Trophoblast cell (in vitro differentiated cells and primary cell): ENCODE measurements at regions not wholly inside any gene's neighbourhood (a gene's known extent, or its start where the extent isn't known, plus 50 kb on each side); places are given as distances from the start of the nearest gene placed in this dataset.

Experiments used
- DNase-seq, 2 donors: peaks; one replicate each; pipeline ENCODE4 v3.0.0-alpha.2; 2016
- H2AFZ ChIP-seq: 2 replicates; pipeline ENCODE4 v1.6.1; 2013; ENCODE audit warnings: low read length, moderate library complexity, mild to moderate bottlenecking; ENCODE audit not compliant: insufficient read depth, poor library complexity
- H2AK5ac ChIP-seq: 2 replicates; pipeline ENCODE4 v1.6.1; 2013; ENCODE audit warnings: mild to moderate bottlenecking, low read length
- H2BK120ac ChIP-seq: 2 replicates; pipeline ENCODE4 v1.6.1; 2013; ENCODE audit warnings: low read length, mild to moderate bottlenecking, moderate library complexity; ENCODE audit not compliant: insufficient read depth, poor library complexity
- H2BK12ac ChIP-seq: 2 replicates; pipeline ENCODE4 v1.6.1; 2013; ENCODE audit warnings: mild to moderate bottlenecking, low read length, moderate library complexity
- H2BK5ac ChIP-seq: 2 replicates; pipeline ENCODE4 v1.6.1; 2013; ENCODE audit warnings: low read length, low read depth, moderate library complexity, mild to moderate bottlenecking; ENCODE audit not compliant: poor library complexity
- H3K14ac ChIP-seq: 2 replicates; pipeline ENCODE4 v1.6.1; 2013; ENCODE audit warnings: mild to moderate bottlenecking, low read length
- H3K18ac ChIP-seq: 2 replicates; pipeline ENCODE4 v1.6.1; 2013; ENCODE audit warnings: mild to moderate bottlenecking, low read length
- H3K23ac ChIP-seq: 2 replicates; pipeline ENCODE4 v1.6.1; 2013; ENCODE audit warnings: low read length
- H3K27ac ChIP-seq: 2 replicates; pipeline ENCODE4 v1.5.1; 2013; ENCODE audit warnings: low read depth, mild to moderate bottlenecking, inconsistent platforms, low read length, moderate library complexity
- H3K27me3 ChIP-seq: 2 replicates; pipeline ENCODE4 v1.6.1; 2013; ENCODE audit warnings: inconsistent platforms, mild to moderate bottlenecking, low read length, moderate library complexity; ENCODE audit not compliant: insufficient read depth
- H3K36me3 ChIP-seq, 2 experiments: 1 replicate in 1 of 2; 2 replicates in 1 of 2; pipeline ENCODE4 v1.6.1; 2013; ENCODE audit warnings: low read length in 2 of 2, mild to moderate bottlenecking in 2 of 2, moderate library complexity in 1 of 2; ENCODE audit not compliant: insufficient read depth in 2 of 2, control insufficient read depth in 1 of 2
- H3K4ac ChIP-seq: 2 replicates; pipeline ENCODE4 v1.6.1; 2013; ENCODE audit warnings: low read depth, mild to moderate bottlenecking, low read length, moderate library complexity
- H3K4me1 ChIP-seq, 2 experiments: 1 replicate in 1 of 2; 2 replicates in 1 of 2; pipeline ENCODE4 v1.6.1; 2013; ENCODE audit warnings: low read length in 2 of 2, mild to moderate bottlenecking in 2 of 2, moderate library complexity in 1 of 2; ENCODE audit not compliant: insufficient read depth in 2 of 2, control insufficient read depth in 1 of 2
- H3K4me2 ChIP-seq: 2 replicates; pipeline ENCODE4 v1.6.1; 2013; ENCODE audit warnings: inconsistent platforms, mild to moderate bottlenecking, low read length, moderate library complexity
- H3K4me3 ChIP-seq: 2 replicates; pipeline ENCODE4 v1.5.1; 2013; ENCODE audit warnings: mild to moderate bottlenecking, low read depth, low read length, inconsistent platforms
- H3K79me1 ChIP-seq: one replicate; pipeline ENCODE4 v1.6.1; 2013; ENCODE audit warnings: low read length
- H3K79me2 ChIP-seq: 2 replicates; pipeline ENCODE4 v1.6.1; 2013; ENCODE audit warnings: low read length, mild to moderate bottlenecking; ENCODE audit not compliant: control insufficient read depth, insufficient read depth, poor library complexity
- H3K9ac ChIP-seq: 2 replicates; pipeline ENCODE4 v1.6.1; 2013; ENCODE audit warnings: mild to moderate bottlenecking, low read length
- H3K9me3 ChIP-seq: 2 replicates; pipeline ENCODE4 v1.6.1; 2013; ENCODE audit warnings: low read depth, mild to moderate bottlenecking, control low read depth, inconsistent platforms, low read length; ENCODE audit not compliant: insufficient read depth
- H4K12ac ChIP-seq: 2 replicates; pipeline ENCODE4 v1.6.1; 2013; ENCODE audit warnings: low read depth, mild to moderate bottlenecking, low read length, moderate library complexity
- H4K8ac ChIP-seq: 2 replicates; pipeline ENCODE4 v1.6.1; 2013; ENCODE audit warnings: low read depth, mild to moderate bottlenecking, low read length, moderate library complexity
- H4K91ac ChIP-seq: one replicate; pipeline ENCODE4 v1.6.1; 2013; ENCODE audit warnings: low read depth, mild to moderate bottlenecking, low read length, moderate library complexity
- whole genome bisulfite sequencing: extraction: QIAGEN DNeasy Blood & Tissue Kit; methylation state at CpG from one replicate; pipeline ENCODE4 v1.1.7; 2013; ENCODE audit warnings: missing lambda C conversion rate; ENCODE audit not compliant: insufficient read length, insufficient coverage; ENCODE audit errors: extremely low coverage; 5-methylcytosine and 5-hydroxymethylcytosine counted together

DNA sequence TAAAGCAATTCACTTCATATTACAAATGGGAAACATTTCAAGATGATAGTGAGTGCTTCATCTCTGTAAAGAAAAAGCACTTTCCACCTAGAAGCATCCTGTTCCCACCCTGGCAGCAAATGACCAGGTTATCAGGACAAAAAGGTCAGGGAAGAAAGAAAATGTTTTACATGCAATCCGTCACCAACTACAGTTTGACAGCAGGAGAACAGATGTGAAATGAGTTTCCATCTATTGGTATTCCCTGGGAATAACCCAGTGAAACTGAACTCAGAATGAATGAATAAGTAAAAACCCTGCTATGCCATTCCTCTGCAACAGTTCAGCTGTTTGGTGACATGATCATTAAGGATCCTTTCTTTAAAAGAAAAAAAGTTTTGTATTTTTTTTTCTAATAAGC is 67.6 kb downstream of the HTR1A start:
- Histone ChIP-seq H3K36me3 (no peaks in the 10 kb centered on the region), H2AFZ (no peak overlapping the region), H3K79me2 (no peaks in the 10 kb centered on the region), H4K91ac (no peak overlapping the region), H3K27ac (no peak overlapping the region), H3K4ac (no peak overlapping the region), H2BK5ac (no peak overlapping the region), H3K23ac (no peak overlapping the region), H3K79me1 (no peaks in the 10 kb centered on the region), H2BK12ac (no peak overlapping the region), H3K4me2 (no peak overlapping the region), H3K14ac (no peak overlapping the region), H4K8ac (no peak overlapping the region), H4K12ac (no peak overlapping the region), H3K9me3 (no peaks in the 10 kb centered on the region), H3K9ac (no peak overlapping the region), H3K4me3 (no peak overlapping the region), H3K4me1 (no peaks in the 10 kb centered on the region), H3K18ac (no peak overlapping the region), H2AK5ac (no peak overlapping the region), H3K27me3 (no peaks in the 10 kb centered on the region), H2BK120ac (no peak overlapping the region)
- no CpG with 5 or more reads among the region's 1 CpG for WGBS
- no peak for DNase-seq

DNA sequence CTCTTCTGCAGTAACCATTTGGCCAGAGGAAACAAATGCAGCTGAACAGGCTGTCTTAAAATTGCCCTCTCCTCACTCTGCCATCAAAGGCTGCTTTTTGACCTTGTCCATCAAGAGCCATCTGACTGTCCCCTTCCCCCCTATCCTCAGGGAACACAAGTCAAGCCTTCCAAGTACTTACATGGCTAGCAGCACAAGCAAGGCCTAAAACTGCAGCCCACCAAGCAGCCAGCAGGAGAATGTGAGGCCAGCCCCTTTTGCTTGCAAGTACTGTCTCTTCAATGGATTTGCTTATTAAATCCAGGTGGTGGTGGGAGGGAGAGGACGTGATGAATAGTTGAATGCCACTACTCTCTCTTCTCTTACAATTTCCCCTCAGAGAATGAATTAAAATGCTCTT is 83.5 kb downstream of the HTR1A start:
- Histone ChIP-seq H3K79me1 (no peaks in the 10 kb centered on the region), H3K9ac (no peak overlapping the region), H3K14ac (no peak overlapping the region), H2BK12ac (no peak overlapping the region), H3K18ac (no peak overlapping the region), H3K27me3 (no peaks in the 10 kb centered on the region), H2BK5ac (no peak overlapping the region), H3K4ac (no peak overlapping the region), H3K4me2 (no peak overlapping the region), H3K27ac (no peak overlapping the region), H2AK5ac (no peak overlapping the region), H4K91ac (no peak overlapping the region), H3K4me3 (no peak overlapping the region), H3K23ac (no peak overlapping the region), H3K4me1 (no peaks in the 10 kb centered on the region), H2BK120ac (no peak overlapping the region), H4K8ac (no peak overlapping the region), H3K9me3 (peaks cover 2% of the 10 kb centered on the region), H3K36me3 (no peaks in the 10 kb centered on the region), H3K79me2 (no peaks in the 10 kb centered on the region), H2AFZ (no peak overlapping the region), H4K12ac (no peak overlapping the region)
- WGBS: no CpG with 5 or more reads among the region's 1 CpG
- DNase-seq: no peak

DNA sequence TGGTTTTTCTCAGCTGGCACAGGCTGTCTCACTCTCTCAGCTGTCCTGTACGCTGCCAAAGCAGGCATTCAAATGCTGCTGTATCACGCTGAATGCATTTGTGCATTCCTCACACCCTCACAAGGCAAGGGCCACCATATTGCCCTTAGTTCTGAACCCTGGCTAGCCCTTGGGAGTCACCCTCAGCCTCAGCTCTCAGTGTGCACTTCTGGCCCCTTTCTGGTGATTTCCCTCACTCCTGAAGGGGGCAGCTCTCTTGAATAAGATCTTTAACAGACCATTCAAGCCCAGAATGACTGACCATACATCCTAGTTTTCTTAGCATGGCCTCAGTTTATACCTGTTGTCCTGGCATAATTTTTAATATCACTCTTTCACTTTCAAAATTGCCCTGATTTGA is 84.3 kb downstream of the HTR1A start:
- H2AFZ ChIP-seq: no peak overlapping the region
- no peak for DNase-seq
- no peaks in the 10 kb centered on the region for H3K79me1 ChIP-seq
- no peak overlapping the region for H2BK12ac ChIP-seq
- H4K8ac ChIP-seq: no peak overlapping the region
- no CpG with 5 or more reads among the region's 2 CpGs for WGBS
- H2BK5ac ChIP-seq: no peak overlapping the region
- H3K18ac ChIP-seq: no peak overlapping the region
- no peak overlapping the region for H3K4me2 ChIP-seq
- no peak overlapping the region for H2BK120ac ChIP-seq
- H3K36me3 ChIP-seq: no peaks in the 10 kb centered on the region
- no peak overlapping the region for H3K23ac ChIP-seq
- no peak overlapping the region for H3K27ac ChIP-seq
- H2AK5ac ChIP-seq: no peak overlapping the region
- H3K9me3 ChIP-seq: peaks cover 2% of the 10 kb centered on the region
- no peak overlapping the region for H3K4ac ChIP-seq
- H4K12ac ChIP-seq: no peak overlapping the region
- no peak overlapping the region for H3K4me3 ChIP-seq
- no peaks in the 10 kb centered on the region for H3K79me2 ChIP-seq
- no peak overlapping the region for H3K9ac ChIP-seq
- no peaks in the 10 kb centered on the region for H3K4me1 ChIP-seq
- no peak overlapping the region for H3K14ac ChIP-seq
- no peak overlapping the region for H4K91ac ChIP-seq
- H3K27me3 ChIP-seq: no peaks in the 10 kb centered on the region

DNA sequence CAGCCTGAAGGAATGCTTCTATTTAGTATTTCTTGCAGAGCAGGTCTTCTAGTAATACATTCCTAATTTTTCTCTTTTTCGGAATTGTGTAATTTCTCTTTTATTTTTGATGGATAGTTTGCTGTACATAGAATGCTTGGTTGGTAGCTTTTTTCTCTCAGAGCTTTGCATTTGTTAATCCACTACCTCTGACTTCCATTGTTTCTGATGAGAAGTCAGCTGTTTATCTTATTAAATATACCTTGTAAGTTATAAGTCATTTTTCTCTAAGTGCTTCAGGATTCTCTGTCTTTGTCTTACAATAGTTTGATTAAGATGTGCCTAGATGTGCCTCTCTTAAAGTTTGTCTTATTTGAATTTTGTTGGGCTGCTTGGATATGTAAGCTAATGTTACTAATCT is 101.9 kb downstream of the HTR1A start:
- DNase-seq: no peak
- Histone ChIP-seq H3K9me3 (peaks cover 2% of the 10 kb centered on the region), H3K27ac (no peak overlapping the region), H3K23ac (no peak overlapping the region), H3K9ac (no peak overlapping the region), H4K12ac (no peak overlapping the region), H4K8ac (no peak overlapping the region), H3K27me3 (no peaks in the 10 kb centered on the region), H3K79me1 (no peaks in the 10 kb centered on the region), H3K14ac (no peak overlapping the region), H3K36me3 (no peaks in the 10 kb centered on the region), H2BK120ac (no peak overlapping the region), H3K18ac (no peak overlapping the region), H3K4me1 (no peaks in the 10 kb centered on the region), H3K4me3 (no peak overlapping the region), H2AK5ac (no peak overlapping the region), H3K79me2 (no peaks in the 10 kb centered on the region), H3K4me2 (no peak overlapping the region), H2AFZ (no peak overlapping the region), H2BK12ac (no peak overlapping the region), H3K4ac (no peak overlapping the region), H2BK5ac (no peak overlapping the region), H4K91ac (no peak overlapping the region)
- no CpG with 5 or more reads among the region's 1 CpG for WGBS
